Fibroblast of the aortic adventitia (primary cell): ENCODE measurements at regions not wholly inside any gene's neighbourhood (a gene's known extent, or its start where the extent isn't known, plus 50 kb on each side); places are given as distances from the start of the nearest gene placed in this dataset.

Experiments used
- DNase-seq: peaks from one replicate; pipeline ENCODE4 v3.0.0-alpha.2; 2010; ENCODE audit warnings: low read depth
- H3K4me3 ChIP-seq: 2 replicates; pipeline ENCODE4 v1.5.1; 2011; ENCODE audit warnings: low read depth, mild to moderate bottlenecking, control low read depth, low read length, moderate library complexity
- TF ChIP-seq, protein P1 (sequence below): IDR thresholded peaks from 2 replicates; pipeline ENCODE4 v1.5.1; 2011; ENCODE audit warnings: mild to moderate bottlenecking, low read length, control low read depth, inconsistent platforms; ENCODE audit not compliant: insufficient read depth

DNA sequence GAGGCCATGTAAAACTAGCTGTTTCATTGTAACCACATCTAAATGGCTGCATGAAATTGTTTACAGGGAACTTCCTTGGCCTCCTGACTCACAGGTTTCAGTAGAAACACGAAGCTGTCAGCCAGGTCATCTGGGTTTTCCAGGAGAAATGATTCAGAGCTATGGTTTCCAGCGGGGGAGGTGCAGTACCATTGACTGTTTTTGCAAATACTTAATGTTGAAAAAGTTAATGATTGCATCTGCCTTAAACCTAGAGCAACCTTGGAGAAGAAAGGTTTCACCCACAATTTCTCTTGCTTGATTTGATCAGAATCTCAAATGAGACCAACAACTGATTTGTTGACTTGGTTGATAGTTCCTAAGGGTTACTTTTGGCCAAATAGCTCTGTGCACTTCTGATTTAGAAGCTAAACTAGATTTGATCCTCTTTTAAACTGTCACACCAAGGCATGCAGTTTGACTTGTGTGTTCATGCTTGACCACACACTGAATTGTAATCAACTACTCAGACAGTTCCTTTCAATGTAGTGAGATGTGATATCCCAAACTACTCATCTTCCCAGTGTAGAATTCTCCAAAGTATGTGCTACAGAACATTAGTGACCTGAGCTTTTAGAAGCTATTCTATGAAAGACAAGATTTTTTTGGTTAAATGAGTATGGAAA, 193.5 kb upstream of the CHST9 start:
- no peak overlapping the region for H3K4me3 ChIP-seq
- DNase-seq = peak; percentile 3
- TF ChIP-seq, protein P1, sequence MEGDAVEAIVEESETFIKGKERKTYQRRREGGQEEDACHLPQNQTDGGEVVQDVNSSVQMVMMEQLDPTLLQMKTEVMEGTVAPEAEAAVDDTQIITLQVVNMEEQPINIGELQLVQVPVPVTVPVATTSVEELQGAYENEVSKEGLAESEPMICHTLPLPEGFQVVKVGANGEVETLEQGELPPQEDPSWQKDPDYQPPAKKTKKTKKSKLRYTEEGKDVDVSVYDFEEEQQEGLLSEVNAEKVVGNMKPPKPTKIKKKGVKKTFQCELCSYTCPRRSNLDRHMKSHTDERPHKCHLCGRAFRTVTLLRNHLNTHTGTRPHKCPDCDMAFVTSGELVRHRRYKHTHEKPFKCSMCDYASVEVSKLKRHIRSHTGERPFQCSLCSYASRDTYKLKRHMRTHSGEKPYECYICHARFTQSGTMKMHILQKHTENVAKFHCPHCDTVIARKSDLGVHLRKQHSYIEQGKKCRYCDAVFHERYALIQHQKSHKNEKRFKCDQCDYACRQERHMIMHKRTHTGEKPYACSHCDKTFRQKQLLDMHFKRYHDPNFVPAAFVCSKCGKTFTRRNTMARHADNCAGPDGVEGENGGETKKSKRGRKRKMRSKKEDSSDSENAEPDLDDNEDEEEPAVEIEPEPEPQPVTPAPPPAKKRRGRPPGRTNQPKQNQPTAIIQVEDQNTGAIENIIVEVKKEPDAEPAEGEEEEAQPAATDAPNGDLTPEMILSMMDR = no peak

GRCh38 chr18:27377251-27377650, 192.1 kb upstream of the CHST9 start:
- TF ChIP-seq, protein P1 = no peak
- no peak overlapping the region for H3K4me3 ChIP-seq
- no peak for DNase-seq

GRCh38 chr18:27372386-27372785, 187.3 kb upstream of the CHST9 start:
- no peak for DNase-seq
- no peak overlapping the region for H3K4me3 ChIP-seq
- TF ChIP-seq, protein P1 = no peak

GRCh38 chr18:27366665-27367064, 181.6 kb upstream of the CHST9 start:
- DNase-seq = no peak
- no peak overlapping the region for H3K4me3 ChIP-seq
- TF ChIP-seq, protein P1 = no peak

DNA sequence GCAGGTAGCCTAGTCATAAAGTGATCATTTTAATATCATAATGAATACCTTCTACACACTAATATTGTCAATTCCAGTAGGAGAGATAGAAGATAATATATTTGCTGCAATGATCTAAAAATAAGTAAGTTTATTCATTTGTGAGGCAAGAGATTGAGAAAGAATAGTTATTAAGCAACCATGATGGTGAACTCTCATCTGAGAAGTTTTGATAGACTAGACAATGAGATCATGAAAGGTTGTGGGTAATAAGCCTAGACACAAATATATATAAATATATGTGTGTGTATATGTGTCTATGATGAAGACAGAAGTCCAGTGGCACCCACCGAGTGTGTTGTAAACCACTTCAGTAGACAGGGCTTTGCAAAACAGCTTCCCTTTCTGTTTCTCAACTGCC, 181.0 kb upstream of the CHST9 start:
- no peak overlapping the region for H3K4me3 ChIP-seq
- no peak for DNase-seq
- TF ChIP-seq, protein P1 = no peak

DNA sequence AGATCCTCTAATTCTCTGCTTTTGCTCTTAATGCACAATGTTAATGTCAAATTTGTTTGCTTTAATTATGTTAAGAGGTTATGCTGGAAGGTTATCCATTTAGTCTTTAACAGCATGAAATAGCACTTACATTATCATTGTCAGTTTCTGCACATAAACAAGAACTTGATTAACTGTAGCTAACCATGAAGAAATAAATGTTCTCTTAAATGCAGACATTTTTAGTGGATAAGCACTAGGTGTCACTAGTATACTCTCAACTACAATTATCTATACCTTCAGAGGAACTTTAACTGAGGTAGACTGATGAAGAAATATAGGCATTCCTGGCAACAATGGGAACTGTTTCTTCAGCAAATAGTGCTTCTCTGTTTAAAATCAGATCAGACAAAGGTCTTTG, 178.8 kb upstream of the CHST9 start:
- H3K4me3 ChIP-seq = no peak overlapping the region
- TF ChIP-seq, protein P1 = no peak
- DNase-seq = peak; percentile 8

- DNase-seq = no peak
- TF ChIP-seq, protein P1 = no peak
- H3K4me3 ChIP-seq = no peak overlapping the region
Measured at GRCh38 chr18:27361477-27361876, 176.4 kb upstream of the CHST9 start.
